ENCODE measurements at regions not wholly inside any gene's neighbourhood (a gene's known extent, or its start where the extent isn't known, plus 50 kb on each side); places are given as distances from the start of the nearest gene placed in this dataset.

- no peaks in the 10 kb centered on the region for H3K9me3 ChIP-seq (ENCODE audit: control insufficient read depth in 4 of 4, low read length in 3 of 4)
- H3K27me3 ChIP-seq (ENCODE audit: control insufficient read depth in 4 of 4, insufficient read depth in 4 of 4, low read length in 3 of 4), result no peaks in the 10 kb centered on the region
- no peak for DNase-seq (ENCODE audit: low spot score)
- no peaks in the 10 kb centered on the region for H3K36me3 ChIP-seq (ENCODE audit: control insufficient read depth in 4 of 4, insufficient read depth in 3 of 4, low read depth in 1 of 4, low read length in 3 of 4)
- WGBS, result 94% methylated on average over 1 of the region's 1 CpG
- no peaks in the 10 kb centered on the region for H3K4me1 ChIP-seq (ENCODE audit: control insufficient read depth in 4 of 4, insufficient read depth in 4 of 4, low read length in 3 of 4)
- H3K27ac ChIP-seq (ENCODE audit: low read depth in 1 of 2, low read length in 2 of 2), result no peak overlapping the region
- no peak overlapping the region for H3K9ac ChIP-seq (ENCODE audit: low read depth in 1 of 2, low read length in 2 of 2)
- no peak overlapping the region for H3K4me3 ChIP-seq (ENCODE audit: low read depth in 1 of 3, low read length in 3 of 3)
- TF ChIP-seq RAD21 (IDR thresholded peaks at IDR 0.05), result no peak
- no peak for TF ChIP-seq FOXA2 (IDR thresholded peaks at IDR 0.05)
- no peak for TF ChIP-seq RXRA (IDR thresholded peaks at IDR 0.05)
- no peak for TF ChIP-seq YY1 (IDR thresholded peaks at IDR 0.05)
- no peak for TF ChIP-seq TAF1 (conservative IDR thresholded peaks at IDR 0.05)
- no peak for TF ChIP-seq SP1 (IDR thresholded peaks at IDR 0.05)
- no peak for TF ChIP-seq GABPA (IDR thresholded peaks at IDR 0.05 in 1 of 2, conservative IDR thresholded peaks at IDR 0.05 in 1 of 2)
- TF ChIP-seq ZBTB33 (IDR thresholded peaks at IDR 0.05), result no peak
- TF ChIP-seq CTCF (IDR thresholded peaks at IDR 0.05; ENCODE audit: low read depth, low read length, missing input control), result no peak
Observed at GRCh38 chr5:82800826-82801225, 276.4 kb downstream of the TMEM167A start.

GRCh38 chr5:82799361-82800077, 277.7 kb downstream of the TMEM167A start:
- Histone ChIP-seq H3K4me1 (ENCODE audit: control insufficient read depth in 4 of 4, insufficient read depth in 4 of 4, low read length in 3 of 4) (no peaks in the 10 kb centered on the region), H3K27me3 (ENCODE audit: control insufficient read depth in 4 of 4, insufficient read depth in 4 of 4, low read length in 3 of 4) (no peaks in the 10 kb centered on the region), H3K4me3 (ENCODE audit: low read depth in 1 of 3, low read length in 3 of 3) (no peak overlapping the region), H3K9me3 (ENCODE audit: control insufficient read depth in 4 of 4, low read length in 3 of 4) (no peaks in the 10 kb centered on the region), H3K27ac (ENCODE audit: low read depth in 1 of 2, low read length in 2 of 2) (no peak overlapping the region), H3K36me3 (ENCODE audit: control insufficient read depth in 4 of 4, insufficient read depth in 3 of 4, low read depth in 1 of 4, low read length in 3 of 4) (no peaks in the 10 kb centered on the region), H3K9ac (ENCODE audit: low read depth in 1 of 2, low read length in 2 of 2) (no peak overlapping the region)
- no peak for TF ChIP-seq FOXA2 (IDR thresholded peaks at IDR 0.05)
- no peak for TF ChIP-seq FOXA1 (IDR thresholded peaks at IDR 0.05)
- TF ChIP-seq CTCF (IDR thresholded peaks at IDR 0.05; ENCODE audit: low read depth, low read length, missing input control), result no peak
- TF ChIP-seq ATF3 (IDR thresholded peaks at IDR 0.05), result no peak
- WGBS, result 84% methylated on average over 5 of the region's 5 CpGs
- no peak for DNase-seq (ENCODE audit: low spot score)
